Fibroblast of skin of back (primary cell): ENCODE measurements at regions not wholly inside any gene's neighbourhood (a gene's known extent, or its start where the extent isn't known, plus 50 kb on each side); places are given as distances from the start of the nearest gene placed in this dataset.
"Not testable (repeated sequence)": the region's sequence is repeated elsewhere in the genome, so short reads cannot be mapped to it uniquely, and the experiment has no call there.

Experiments used
- DNase-seq: peaks from one replicate; pipeline ENCODE4 v3.0.0-alpha.2; 2013

- DNase-seq, result no peak
Measured at GRCh38 chr7:101744588-101744987, 72.8 kb upstream of the CUX1 start.

GRCh38 chr7:101746314-101746713, 71.1 kb upstream of the CUX1 start:
- no peak for DNase-seq

- DNase-seq, result no peak
Measured at GRCh38 chr7:101747053-101747878, 70.2 kb upstream of the CUX1 start.

GRCh38 chr7:101747879-101748345, 69.5 kb upstream of the CUX1 start:
- no peak for DNase-seq

GRCh38 chr7:101749891-101750290, 67.5 kb upstream of the CUX1 start:
- DNase-seq, result no peak

GRCh38 chr7:101753316-101753715, 64.1 kb upstream of the CUX1 start:
- DNase-seq, result no peak

GRCh38 chr7:101754424-101755159, 62.8 kb upstream of the CUX1 start:
- DNase-seq, result peak; percentile 31

- DNase-seq, result no peak
Measured at GRCh38 chr7:101757879-101758278, 59.5 kb upstream of the CUX1 start.

GRCh38 chr7:101758519-101758918, 58.9 kb upstream of the CUX1 start:
- DNase-seq, result not testable (repeated sequence)

- DNase-seq, result no peak
Measured at GRCh38 chr7:101764221-101764620, 53.2 kb upstream of the CUX1 start.

GRCh38 chr7:101767544-101767943, 49.9 kb upstream of the CUX1 start:
- no peak for DNase-seq
